ENCODE measurements at regions not wholly inside any gene's neighbourhood (a gene's known extent, or its start where the extent isn't known, plus 50 kb on each side); places are given as distances from the start of the nearest gene placed in this dataset.

DNA sequence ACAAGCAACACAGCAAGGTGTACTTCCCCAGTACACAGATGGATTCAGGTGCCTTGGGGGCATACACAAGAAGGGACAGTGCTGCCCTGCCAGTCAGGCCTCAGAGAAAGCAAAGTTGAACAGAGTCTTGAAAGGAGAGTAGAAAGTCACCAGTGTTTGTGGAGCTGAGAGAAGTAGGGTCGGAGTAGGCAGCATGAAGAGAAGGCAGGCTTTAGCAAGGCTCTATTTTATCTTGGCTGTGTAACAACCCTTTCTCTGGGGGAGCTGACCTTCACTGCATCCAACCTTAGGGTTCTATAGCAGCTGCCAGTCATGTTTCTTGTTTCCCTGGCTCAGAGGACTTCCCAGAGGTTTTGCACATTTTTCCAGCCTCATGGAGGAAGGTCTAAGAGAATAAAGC, 77.4 kb upstream of the BLID start:
- DNase-seq: no peak

DNA sequence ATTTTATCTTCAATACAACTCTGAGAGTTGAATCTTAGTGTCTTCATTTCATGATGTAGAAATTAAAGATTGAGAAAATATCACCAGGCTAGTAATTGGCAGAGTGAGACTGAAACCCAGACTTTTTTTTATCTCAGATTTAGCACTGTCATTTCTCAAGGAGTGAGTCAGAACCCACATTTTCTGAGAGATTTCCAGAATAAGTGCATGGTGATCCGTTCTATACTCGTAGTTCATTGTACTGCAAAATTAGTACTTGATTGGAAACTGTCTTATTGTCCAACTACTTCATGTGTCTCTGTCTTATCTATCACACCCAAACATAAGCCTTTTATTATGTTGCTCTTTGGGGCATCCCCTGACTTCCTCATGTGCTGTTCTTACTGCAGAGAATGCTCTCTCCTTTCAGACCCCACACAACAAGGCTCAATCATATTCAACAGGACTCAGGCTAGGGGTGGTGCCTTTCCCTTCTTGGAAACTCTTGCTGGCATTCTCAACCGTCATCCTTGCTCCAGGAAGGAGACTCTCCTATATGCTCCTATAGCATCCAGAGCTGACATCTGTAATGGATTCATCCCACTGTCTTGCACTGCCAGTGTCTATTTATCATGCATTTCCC, 76.7 kb upstream of the BLID start:
- DNase-seq: no peak

DNA sequence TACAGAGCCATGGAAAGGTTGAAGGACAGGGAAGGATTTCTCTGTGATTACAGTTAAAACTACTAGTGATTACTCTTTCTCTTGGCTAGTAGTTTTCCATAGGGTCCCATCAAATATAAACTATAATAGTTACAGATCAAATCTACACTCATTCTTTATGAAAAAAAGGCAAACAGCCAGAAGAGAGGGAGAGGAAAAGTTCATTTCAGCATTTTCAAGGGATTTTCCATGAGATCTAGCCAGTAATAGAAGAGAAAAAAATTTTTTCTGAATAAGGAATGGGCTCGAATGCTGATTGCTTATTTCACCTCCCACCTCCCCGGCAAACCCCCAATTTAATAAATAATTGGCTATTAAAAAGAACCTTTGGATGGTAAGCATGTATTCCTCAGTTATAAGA, 74.8 kb upstream of the BLID start:
- DNase-seq: no peak

DNA sequence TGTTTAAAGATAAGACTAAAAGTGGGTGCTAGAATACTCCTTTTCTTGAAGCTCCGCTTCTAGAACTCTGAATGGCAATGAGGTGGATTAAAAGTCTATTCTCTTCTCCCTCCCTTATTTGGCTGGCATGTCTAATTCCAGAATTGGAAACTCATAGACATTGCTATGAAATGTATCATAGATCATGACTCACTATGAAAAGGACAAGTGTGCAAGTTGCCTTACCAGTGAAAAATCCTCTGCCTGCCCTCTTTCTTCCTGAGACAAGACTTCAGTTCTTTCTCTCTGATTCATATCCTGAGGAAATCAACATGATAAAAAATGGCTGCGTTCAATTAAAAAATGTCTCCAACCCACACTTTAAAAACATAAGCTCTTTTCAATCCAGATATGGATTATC, 73.2 kb upstream of the BLID start:
- DNase-seq: no peak

DNA sequence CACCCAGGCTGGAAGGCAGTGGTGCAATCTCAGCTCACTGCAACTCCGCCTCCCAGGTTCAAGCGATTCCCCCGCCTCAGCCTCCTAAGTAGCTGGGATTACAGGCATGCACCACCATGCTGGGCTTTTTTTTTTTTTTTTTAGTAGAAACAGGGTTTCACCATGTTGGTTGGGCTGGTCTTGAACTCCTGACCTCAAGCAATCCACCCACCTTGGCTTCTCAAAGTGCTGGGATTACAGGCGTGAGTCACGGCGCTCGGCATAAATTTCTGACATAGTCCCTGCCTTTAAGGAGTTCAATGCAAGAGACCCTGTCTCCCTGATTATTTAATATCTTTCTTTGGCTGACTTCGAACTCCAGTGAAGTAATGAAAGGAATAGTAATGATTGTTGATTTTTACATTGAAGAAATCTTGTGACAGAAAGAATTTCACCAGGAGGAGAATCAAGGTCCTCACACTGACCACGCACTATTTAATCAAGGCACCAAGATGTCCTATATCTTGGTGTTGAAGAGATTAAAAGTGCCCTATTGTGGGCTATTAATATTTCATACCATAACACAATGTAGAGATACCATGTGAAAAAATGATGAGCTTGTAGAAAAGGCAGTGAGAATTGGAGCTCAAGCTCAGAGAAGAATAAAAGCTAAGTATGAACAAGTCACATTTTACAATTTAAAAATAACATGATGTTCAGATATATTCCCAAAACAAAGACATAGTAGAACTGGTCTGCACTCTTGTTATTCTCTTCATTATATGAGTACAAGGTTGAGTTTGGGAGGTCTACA, 71.6 kb upstream of the BLID start:
- DNase-seq: no peak

DNA sequence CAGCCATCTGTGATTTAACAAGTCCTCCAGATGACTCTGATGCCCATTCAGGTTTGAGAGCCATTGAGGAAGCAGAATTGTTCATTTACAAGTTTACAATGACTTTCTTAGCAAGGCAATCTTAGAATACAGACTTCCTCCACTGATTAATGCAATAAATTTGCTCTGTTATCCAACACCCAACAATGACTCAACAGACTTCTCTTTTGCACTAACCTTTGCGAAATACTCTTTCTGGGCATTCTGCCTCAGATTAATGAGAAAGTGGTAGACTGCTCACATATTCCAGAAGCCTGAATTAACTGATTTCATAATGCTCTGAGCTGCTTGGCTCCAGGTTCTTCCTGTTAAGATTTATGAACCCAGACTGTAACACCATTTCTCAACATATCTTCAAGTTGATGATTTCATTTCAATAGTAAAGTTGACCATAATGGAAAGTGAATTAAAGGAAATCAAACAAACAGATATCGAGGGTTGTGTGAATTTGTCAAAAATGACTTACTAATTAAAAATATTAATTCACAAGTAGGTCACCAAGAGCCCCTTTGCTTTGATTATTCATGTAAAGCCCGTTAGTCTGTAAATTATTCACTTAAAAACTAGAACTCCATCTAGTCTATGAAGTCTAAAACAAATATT, 70.5 kb upstream of the BLID start:
- no peak for DNase-seq

DNA sequence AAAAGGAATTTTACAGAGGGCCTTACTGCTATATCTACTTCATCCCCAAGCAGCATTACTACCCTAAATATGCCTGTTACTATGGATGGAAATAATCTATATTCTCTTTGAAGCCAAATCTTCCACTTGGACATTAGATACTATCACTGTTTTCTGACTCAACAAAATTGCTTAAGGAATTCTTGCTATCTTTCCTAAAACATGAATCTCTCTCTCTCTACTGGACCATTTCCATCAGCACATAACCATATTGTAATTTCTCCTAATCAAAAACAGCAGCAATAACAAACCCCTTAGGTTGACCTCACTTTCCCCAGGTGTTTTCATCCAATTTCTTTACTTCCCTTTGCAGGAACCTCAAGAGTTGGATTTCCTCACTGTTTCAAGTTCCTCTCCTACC, 67.9 kb upstream of the BLID start:
- no peak for DNase-seq

DNA sequence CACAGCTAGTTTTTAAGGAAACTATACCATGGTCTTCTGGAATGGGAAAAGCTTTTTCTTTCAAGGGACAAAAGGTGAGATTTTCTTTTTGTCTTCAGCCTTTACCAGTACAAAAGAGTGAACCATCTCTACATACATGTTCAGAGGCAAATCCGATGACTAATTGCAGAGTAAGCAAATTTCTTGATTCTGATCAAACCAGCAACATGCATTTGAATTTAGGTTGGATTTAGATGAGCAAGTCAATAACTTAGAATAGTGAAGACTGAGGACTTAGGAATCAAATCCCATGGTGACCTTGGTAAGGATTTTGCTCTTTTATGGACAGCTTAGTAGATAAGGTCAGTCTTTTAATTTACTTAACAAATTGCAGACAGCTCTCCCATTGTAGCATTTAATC, 65.9 kb upstream of the BLID start:
- no peak for DNase-seq

DNA sequence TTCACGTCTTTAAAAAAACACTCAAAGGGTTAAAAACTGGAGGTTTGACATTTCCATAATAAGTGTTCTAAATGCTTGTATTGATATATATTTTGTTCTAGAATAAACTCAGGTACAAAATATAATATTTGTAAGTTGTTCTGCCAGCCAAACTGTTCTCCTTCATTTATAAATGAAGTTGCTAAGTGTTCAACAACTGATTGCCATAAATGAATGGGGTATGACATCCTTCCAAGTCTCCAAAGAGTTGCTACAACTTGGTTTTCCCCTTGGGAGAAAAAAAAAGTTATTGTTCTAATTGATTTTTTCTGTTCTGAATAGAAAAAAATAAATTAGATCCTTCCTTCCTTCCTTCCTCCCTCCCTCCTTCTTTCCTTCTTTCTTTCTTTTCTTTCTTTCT, 65.4 kb upstream of the BLID start:
- DNase-seq: no peak

DNA sequence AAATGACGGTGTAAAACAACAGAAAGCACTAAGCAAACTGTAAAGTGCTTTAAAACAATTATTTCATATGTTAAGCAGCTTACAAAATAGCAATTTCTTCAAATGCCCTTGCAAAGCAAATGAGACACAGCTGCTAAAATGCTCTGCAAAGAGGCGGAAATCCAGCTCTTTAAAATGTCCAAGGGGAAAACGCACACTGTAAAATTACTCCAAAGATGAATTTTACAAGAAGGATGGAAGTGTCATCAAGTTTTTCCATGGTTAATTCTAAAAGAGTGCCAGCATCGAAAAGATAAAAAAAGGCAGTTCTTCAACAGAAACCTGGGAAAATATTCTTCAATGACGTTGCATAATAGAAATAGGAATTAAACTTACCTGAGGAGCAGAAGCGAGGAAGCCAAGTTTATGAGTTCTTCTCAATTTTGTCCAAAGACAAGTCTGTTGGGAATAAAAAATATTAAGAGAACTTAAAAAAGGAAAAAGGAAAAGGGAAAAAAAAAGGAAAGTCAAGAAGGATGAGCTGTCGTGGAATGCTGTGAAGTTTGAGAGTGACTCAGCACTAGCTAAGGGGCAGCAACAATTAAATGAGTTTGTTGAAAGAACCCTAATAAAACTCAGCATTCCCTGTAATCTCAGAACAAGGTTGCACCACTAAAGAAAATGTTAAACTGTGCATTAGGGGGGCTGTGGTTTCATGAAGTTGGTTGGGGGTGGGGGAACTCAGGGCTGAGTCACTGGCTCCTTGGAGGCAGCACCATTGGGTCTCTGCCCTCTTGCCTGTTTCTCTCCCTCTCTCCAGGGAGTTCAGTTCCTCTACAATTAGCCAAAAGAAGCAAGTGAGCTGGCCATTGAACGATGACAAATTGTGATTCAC, 64.2 kb upstream of the BLID start:
- no peak for DNase-seq

DNA sequence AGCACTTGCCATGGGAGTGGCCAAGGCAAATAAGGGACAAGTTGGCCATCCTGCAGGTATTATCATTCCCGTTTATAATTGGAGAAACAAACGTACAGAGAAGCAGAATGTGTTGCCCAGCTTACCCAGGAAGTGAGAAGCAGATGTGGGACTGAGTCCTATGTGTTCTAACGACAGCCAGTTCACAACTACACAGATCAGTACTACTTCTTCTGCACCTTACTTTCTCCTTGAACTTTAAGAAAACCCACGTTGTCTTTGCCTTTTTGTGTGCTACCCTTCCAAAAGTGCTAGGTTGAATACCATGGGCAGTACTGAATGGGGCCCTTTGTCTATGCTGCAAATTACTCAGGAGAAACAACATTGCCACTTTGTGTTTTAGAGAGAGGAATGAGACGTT, 62.8 kb upstream of the BLID start:
- no peak for DNase-seq

DNA sequence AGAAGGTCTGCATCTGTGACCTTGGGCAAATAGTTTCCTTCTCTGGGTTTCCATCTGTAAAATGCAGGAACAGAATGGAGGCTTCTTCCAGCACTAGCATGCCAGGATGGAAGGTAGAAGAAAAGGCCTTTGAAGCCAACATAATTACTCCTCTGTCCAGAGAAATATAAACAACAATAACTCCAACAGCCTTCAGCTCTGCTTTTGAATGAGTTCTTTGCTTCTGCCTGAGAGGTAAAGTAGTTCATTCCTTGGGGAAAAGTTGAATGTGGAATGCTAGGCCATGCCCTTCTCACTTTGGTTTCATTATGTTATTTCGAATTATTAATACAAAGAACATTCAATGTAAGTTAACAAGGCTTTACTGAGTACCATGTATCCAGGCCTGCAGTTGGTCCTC, 61.2 kb upstream of the BLID start:
- DNase-seq: no peak

DNA sequence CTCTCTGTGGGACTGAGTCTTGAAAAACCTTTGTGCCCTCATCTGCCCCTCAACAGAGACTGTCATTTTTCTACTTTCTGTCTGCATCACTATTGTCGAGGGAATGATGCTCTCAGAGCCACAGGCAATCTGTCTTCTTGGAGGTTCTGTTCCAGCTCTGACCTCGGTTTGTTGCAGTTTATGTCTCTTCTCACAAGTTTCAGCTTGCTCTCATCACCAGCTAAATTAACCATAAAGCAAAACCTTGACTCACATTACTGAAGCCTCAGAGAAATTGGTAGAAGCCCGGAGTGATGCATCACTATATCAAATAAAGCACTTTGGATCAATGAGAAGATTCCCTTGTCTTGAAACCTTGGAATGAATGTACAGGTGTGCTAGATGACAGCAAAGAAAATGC, 60.6 kb upstream of the BLID start:
- no peak for DNase-seq

DNA sequence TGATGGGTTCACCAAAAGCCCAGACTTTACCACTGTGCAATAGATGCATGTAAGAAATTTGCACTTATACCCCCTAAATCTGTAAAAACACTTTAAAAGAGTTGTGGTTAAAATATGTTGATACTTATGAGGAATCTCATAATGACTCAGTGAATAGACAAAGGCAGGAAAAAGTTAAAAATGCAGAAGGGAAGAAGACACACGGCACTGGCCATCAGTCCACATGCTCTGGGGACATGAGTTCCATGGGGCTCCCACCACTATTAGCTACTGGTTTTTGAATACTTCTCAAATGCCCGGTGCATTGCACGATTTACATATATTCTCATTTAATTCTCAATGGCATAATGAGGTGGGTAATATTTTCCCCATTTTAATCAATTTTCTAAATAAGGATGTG, 59.3 kb upstream of the BLID start:
- no peak for DNase-seq

DNA sequence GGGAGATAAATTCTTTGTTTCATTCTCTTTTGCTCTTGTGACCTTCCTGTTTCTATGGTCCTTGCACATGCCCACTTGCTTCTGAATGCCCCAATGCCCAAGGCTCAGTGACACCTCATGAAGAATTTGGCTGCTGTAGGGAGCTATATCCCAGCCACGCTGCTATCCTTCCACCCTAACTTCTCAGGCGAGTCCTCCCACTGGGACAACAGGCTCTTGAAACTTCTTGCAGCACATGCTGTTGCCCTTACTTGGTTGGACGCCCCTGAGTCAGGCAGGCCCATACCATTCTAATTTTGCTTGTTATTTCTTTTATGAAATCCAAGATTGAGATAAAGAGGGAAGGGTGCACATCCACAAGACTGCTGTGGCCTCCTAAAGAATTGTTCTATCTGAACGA, 57.6 kb upstream of the BLID start:
- no peak for DNase-seq

DNA sequence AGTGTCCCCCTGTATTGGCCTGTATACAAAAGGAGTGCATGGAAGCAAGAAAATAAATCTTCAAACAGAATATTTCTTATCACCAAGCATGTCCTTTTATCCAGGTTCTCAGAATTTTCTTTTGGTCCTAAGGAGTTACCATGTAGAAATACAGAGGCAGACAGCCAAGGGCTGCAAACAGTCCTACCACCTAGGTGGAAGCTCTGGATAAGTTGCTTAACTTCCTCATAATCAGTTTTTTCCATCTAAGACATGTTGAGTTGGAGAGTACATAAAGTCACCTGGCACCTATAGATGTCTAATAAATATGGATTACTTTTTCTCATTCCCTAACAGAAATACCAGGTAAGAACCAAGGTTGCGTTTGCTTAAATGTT, 57.0 kb upstream of the BLID start:
- no peak for DNase-seq

DNA sequence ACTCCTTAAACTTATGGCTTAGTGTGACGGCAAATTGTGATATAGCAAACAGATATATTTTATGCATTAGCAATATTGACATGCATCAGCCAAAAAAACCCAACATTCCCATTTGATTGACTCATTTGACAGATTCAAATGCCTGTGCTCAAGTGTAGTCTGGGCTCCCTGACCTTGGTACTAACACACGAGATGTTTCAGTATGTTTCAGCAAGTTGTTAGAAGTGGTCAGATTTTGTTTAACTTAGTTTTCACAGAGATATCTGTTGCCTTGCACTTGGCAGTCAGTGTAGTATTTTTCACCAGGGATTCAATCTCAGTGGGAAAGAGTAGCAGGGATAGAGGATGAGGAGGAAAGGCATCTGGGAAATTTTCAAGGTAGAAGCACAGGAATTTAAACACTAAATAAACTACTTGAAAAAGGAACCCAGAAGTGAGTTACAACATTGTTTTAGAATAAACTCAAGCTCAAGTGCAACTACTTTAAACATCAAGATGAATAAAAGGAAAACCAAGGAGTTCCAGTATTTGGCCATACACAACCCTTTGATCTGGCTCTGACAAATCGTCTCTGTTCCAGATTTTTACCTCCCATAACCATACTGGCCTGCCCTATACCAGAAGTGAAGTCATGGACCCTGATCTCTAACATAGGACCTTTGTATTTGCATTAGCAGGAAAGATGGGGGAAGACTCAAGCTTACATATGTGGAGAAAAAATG, 56.5 kb upstream of the BLID start:
- no peak for DNase-seq

DNA sequence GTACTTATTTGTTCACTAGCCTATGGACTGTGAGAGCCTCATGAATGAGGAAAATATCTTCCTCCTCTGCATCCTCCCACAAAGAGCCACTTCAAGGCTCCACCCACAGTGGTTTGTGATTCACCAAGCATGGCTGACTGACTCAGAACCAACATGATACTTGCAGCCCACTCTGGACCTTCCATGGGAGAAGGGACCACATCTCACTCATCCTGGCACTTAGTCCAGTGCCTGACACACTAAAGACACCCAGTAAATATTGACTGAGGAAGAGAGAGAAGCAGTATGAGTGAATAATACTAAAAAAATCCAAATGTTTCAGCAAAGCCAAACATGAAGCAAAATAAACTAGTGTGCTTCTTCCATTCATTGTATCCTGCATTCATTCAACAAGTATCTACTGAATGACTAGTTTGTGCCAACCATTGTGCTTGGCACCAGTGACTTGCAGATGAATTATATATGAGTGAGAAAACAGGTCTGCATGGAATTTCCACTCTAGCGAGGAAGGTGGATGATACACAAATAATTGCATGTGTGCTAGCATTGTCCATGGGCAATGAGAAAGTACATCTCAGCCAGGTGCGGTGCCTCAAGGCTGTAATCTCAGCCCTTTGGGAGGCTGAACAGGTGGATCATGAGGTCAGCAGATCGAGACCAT, 54.9 kb upstream of the BLID start:
- no peak for DNase-seq

DNA sequence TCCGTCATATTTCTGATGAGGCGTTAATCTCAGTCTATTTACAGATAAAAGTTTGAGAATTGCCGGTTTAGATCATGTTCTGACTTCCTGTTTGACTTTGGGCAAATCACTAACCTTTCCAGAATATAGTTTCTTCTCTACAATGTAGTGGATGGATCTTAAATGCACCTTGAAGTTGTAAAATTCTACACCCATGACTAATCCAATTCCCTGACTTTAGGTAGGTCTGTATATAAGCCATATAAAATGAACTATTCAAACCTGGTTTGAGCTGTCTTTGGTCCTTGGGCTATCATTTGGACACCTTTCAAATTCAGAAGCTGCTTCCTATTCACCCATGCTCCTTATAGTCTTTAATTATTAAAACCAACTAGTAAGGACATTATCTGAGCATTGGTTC, 52.2 kb upstream of the BLID start:
- DNase-seq: no peak

DNA sequence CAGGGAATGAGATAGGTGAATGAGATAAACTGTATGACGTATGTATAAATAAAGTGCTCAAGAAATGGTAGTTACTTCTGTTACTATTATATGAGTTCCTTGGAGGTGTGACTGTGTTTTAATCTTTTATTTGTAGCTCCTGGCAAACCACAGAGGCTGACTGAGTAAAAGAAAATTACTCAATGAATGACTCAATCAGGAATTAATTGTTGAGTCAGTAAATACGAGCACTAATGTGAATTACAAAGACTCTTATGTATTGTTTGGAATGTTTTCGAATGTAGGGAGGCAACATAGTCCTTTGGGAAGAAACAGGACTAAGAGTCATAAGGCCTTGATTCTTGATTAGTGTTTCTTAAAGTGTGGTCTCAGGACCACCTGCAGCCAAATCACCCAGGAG, 51.1 kb upstream of the BLID start:
- no peak for DNase-seq

DNA sequence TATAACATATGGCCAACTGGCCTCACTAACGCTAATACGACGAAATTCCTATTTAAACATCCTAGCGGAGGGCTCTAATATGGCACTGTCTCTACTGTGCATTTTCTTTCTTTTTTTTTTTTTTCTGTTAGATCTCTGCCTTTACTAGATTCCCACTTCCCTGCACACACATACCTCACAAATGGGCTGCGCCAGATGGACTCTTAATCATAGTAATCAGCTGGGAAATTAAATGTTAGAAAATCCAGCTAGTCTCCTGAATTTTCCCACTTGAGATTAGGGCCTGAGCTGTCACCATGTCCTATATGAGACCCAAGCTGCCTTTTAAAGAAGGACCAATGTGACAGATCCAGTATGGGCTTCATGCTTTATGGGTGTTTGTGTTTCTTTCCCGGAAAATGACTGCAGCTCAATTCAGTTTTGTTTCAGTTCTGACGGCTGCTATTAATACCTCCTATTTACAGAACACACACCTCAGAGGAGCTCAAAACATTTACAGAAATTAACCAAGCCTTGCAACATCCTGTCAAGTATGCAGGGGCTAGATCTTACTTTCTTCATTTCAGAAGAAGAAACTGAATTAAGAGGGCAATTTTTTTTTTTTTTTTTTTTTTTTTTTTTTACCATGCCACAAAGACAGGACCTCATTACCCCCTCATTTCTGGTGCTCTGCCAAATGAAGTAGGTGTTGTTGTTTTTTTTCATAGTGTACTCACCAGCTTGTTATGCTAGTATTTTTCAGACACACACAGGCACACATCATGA, 49.8 kb upstream of the BLID start:
- no peak for DNase-seq

All from NCI-H526 (cell line).